SK-N-SH (cell line): ENCODE measurements at regions not wholly inside any gene's neighbourhood (a gene's known extent, or its start where the extent isn't known, plus 50 kb on each side); places are given as distances from the start of the nearest gene placed in this dataset.

Experiments
- CTCF ChIA-PET: fragments of 300-600, 350-600 bp; formaldehyde crosslinking; extraction: SDS; loops from one replicate; lab custom pipeline; 2021; lab: Yijun Ruan, JAX
- POLR2A ChIA-PET: fragments of 350-600 bp; sonication (Branson Sonifier 250); formaldehyde crosslinking; extraction: SDS; loops from one replicate; lab custom pipeline; 2020; ENCODE audit warnings: antibody characterized with exemption, inconsistent platforms; lab: Yijun Ruan, JAX
- DNase-seq: peaks from one replicate; pipeline ENCODE4 v3.0.0; 2012
- H2AFZ ChIP-seq: fragments of 200-600 bp; sonication (generic); 2 replicates; pipeline ENCODE4 v1.8.1; 2016; ENCODE audit warnings: antibody characterized with exemption, mild to moderate bottlenecking, low read depth
- H3F3A ChIP-seq: fragments of 200-600 bp; sonication (generic); replicated peaks from 2 replicates; pipeline ENCODE3; 2016; ENCODE audit warnings: antibody characterized with exemption, mild to moderate bottlenecking; ENCODE audit not compliant: insufficient read depth
- H3K27ac ChIP-seq, 2 experiments: fragments of 200-500 bp in 1 of 2; fragments of 200-600 bp in 1 of 2; sonication (Bioruptor generic) in 1 of 2; sonication (generic), shearing (Covaris generic) in 1 of 2; 2 replicates each; pipeline versions ENCODE4 v1.5.1 to v1.6.1; 2014 to 2016; ENCODE audit warnings: low read depth in 2 of 2, inconsistent platforms in 1 of 2, low read length in 1 of 2, mild to moderate bottlenecking in 1 of 2, mixed read lengths in 1 of 2
- H3K27me3 ChIP-seq: fragments of 200-600 bp; sonication (generic), shearing (Covaris generic); 2 replicates; pipeline ENCODE4 v1.6.1; 2016; ENCODE audit warnings: mixed run types; ENCODE audit not compliant: insufficient read depth
- H3K36me3 ChIP-seq, 2 experiments: fragments of 200-500 bp in 1 of 2; fragments of 200-600 bp in 1 of 2; sonication (Bioruptor generic) in 1 of 2; sonication (generic) in 1 of 2; replicated peaks in 1 of 2; 2 replicates each; pipeline versions ENCODE3 to v1.5.1; 2014 to 2016; ENCODE audit warnings: low read length in 1 of 2, mild to moderate bottlenecking in 1 of 2; ENCODE audit not compliant: insufficient read depth in 2 of 2, control insufficient read depth in 1 of 2
- H3K4me1 ChIP-seq, 2 experiments: fragments of 200-500 bp in 1 of 2; fragments of 200-600 bp in 1 of 2; sonication (Bioruptor generic) in 1 of 2; sonication (generic), shearing (Covaris generic) in 1 of 2; 2 replicates each; pipeline versions ENCODE4 v1.5.1 to v1.6.1; 2014 to 2016; ENCODE audit warnings: low read depth in 1 of 2, low read length in 1 of 2, mixed run types in 1 of 2; ENCODE audit not compliant: insufficient read depth in 2 of 2, control insufficient read depth in 1 of 2
- H3K4me2 ChIP-seq: fragments of 200-600 bp; sonication (generic), shearing (Covaris generic); 2 replicates; pipeline ENCODE4 v1.6.1; 2017; ENCODE audit warnings: mixed run types
- H3K4me3 ChIP-seq, 2 experiments: fragments of 200-500 bp in 1 of 2; fragments of 200-600 bp in 1 of 2; sonication (Bioruptor generic) in 1 of 2; sonication (generic), shearing (Covaris generic) in 1 of 2; 2 replicates each; pipeline versions ENCODE4 v1.5.1 to v1.8.1; 2014 to 2016; ENCODE audit warnings: low read depth in 2 of 2, inconsistent platforms in 1 of 2, low read length in 1 of 2, mild to moderate bottlenecking in 1 of 2, mixed read lengths in 1 of 2, moderate library complexity in 1 of 2
- H3K79me2 ChIP-seq: fragments of 200-600 bp; sonication (generic); 2 replicates; pipeline ENCODE4 v1.8.1; 2017; ENCODE audit warnings: mild to moderate bottlenecking; ENCODE audit not compliant: insufficient read depth
- H3K9ac ChIP-seq: fragments of 200-600 bp; sonication (generic); 2 replicates; pipeline ENCODE4 v1.6.1; 2017; ENCODE audit warnings: mixed run types
- H3K9me2 ChIP-seq: fragments of 200-600 bp; sonication (generic); 2 replicates; pipeline ENCODE4 v1.6.1; 2017; ENCODE audit warnings: mixed run types
- H3K9me3 ChIP-seq: fragments of 200-600 bp; sonication (generic); 2 replicates; pipeline ENCODE4 v1.6.1; 2017; ENCODE audit warnings: mixed run types, mild to moderate bottlenecking, moderate library complexity
- H4K20me1 ChIP-seq: fragments of 200-600 bp; sonication (generic); 2 replicates; pipeline ENCODE4 v1.6.1; 2017; ENCODE audit warnings: mild to moderate bottlenecking, mixed run types; ENCODE audit not compliant: insufficient read depth
- CHD2 ChIP-seq: fragments of 150-350 bp; IDR thresholded peaks from 2 replicates; pipeline ENCODE4 v1.6.1; 2018; ENCODE audit warnings: low read length; ENCODE audit not compliant: partially characterized antibody
- ELF1 ChIP-seq: IDR thresholded peaks from 2 replicates; pipeline ENCODE4 v1.4.0; 2012
- EZH2phosphoT487 ChIP-seq: fragments of 200-600 bp; sonication (generic); IDR thresholded peaks from 2 replicates; pipeline ENCODE4 v1.6.1; 2017; ENCODE audit warnings: low read depth, mixed run types, mild to moderate bottlenecking, antibody characterized with exemption, moderate library complexity, borderline replicate concordance
- FOXM1 ChIP-seq: IDR thresholded peaks from 2 replicates; pipeline ENCODE4 v1.4.0; 2012; ENCODE audit warnings: low read depth, mild to moderate bottlenecking
- GABPA ChIP-seq: IDR thresholded peaks from 2 replicates; pipeline ENCODE4 v1.4.0; 2012; ENCODE audit warnings: low read depth, mild to moderate bottlenecking
- MEF2A ChIP-seq: IDR thresholded peaks from 2 replicates; pipeline ENCODE4 v1.4.0; 2012; ENCODE audit warnings: low read depth, borderline replicate concordance
- NFIC ChIP-seq: IDR thresholded peaks from 2 replicates; pipeline ENCODE4 v1.4.0; 2012; ENCODE audit warnings: borderline replicate concordance
- RCOR1 ChIP-seq: fragments of 150-350 bp; IDR thresholded peaks from 2 replicates; pipeline ENCODE4 v1.6.1; 2017; ENCODE audit warnings: antibody characterized with exemption, low read length
- SIN3A ChIP-seq: IDR thresholded peaks from 2 replicates; pipeline ENCODE4 v1.6.1; 2012; ENCODE audit warnings: low read depth, mild to moderate bottlenecking, low read length, moderate library complexity, borderline replicate concordance
- TCF12 ChIP-seq: IDR thresholded peaks from 2 replicates; pipeline ENCODE4 v1.4.0; 2012
- TEAD4 ChIP-seq: IDR thresholded peaks from 2 replicates; pipeline ENCODE4 v1.4.0; 2012; ENCODE audit warnings: mild to moderate bottlenecking, borderline replicate concordance; ENCODE audit not compliant: insufficient read depth
- WGBS: methylation state at CpG from one replicate; pipeline ENCODE4 v1.1.6; 2017; ENCODE audit warnings: low lambda C conversion rate; 5-methylcytosine and 5-hydroxymethylcytosine counted together
- TF ChIP-seq, protein P1 (sequence below): IDR thresholded peaks from 2 replicates; pipeline ENCODE4 v1.4.0; 2012; ENCODE audit warnings: low read depth
- TF ChIP-seq, protein P2 (sequence below): IDR thresholded peaks from 2 replicates; pipeline ENCODE4; 2012
- TF ChIP-seq, protein P3 (sequence below): fragments of 150-350 bp; IDR thresholded peaks from 2 replicates; pipeline ENCODE4 v1.6.1; 2017; ENCODE audit warnings: antibody characterized with exemption, low read length, low read depth, borderline replicate concordance

- POLR2A ChIA-PET = no interaction called here
- Histone ChIP-seq H3K4me1 (0 out of 4 replicates have a peak, but pooled peaks cover 0 to 10% of the 10 kb centered on the region in 2 experiments), H3K9me2 (no peaks in the 10 kb centered on the region; the same call in 1 of the 2 replicates), H3K4me2 (no peak overlapping the region), H3K36me3 (no peaks in the 10 kb centered on the region), H3K9ac (no peak overlapping the region), H3K27ac (no peak overlapping the region), H3K27me3 (no peaks in the 10 kb centered on the region), H3K4me3 (no peak overlapping the region), H2AFZ (no peak overlapping the region)
- DNase-seq = no peak
- CTCF ChIA-PET = no interaction called here
- no peak for TF ChIP-seq TCF12
- TF ChIP-seq CHD2 = no peak
- TF ChIP-seq GABPA = no peak
- no peak for TF ChIP-seq RCOR1
- TF ChIP-seq ELF1 = no peak
- TF ChIP-seq TEAD4 = no peak
- TF ChIP-seq, protein P1, sequence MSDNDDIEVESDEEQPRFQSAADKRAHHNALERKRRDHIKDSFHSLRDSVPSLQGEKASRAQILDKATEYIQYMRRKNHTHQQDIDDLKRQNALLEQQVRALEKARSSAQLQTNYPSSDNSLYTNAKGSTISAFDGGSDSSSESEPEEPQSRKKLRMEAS = no peak
- TF ChIP-seq, protein P2, sequence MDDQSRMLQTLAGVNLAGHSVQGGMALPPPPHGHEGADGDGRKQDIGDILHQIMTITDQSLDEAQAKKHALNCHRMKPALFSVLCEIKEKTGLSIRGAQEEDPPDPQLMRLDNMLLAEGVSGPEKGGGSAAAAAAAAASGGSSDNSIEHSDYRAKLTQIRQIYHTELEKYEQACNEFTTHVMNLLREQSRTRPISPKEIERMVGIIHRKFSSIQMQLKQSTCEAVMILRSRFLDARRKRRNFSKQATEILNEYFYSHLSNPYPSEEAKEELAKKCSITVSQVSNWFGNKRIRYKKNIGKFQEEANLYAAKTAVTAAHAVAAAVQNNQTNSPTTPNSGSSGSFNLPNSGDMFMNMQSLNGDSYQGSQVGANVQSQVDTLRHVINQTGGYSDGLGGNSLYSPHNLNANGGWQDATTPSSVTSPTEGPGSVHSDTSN = no peak
- TF ChIP-seq NFIC = no peak
- no peak for TF ChIP-seq FOXM1
- no peak for TF ChIP-seq MEF2A
- no peak for TF ChIP-seq SIN3A
- TF ChIP-seq, protein P3, sequence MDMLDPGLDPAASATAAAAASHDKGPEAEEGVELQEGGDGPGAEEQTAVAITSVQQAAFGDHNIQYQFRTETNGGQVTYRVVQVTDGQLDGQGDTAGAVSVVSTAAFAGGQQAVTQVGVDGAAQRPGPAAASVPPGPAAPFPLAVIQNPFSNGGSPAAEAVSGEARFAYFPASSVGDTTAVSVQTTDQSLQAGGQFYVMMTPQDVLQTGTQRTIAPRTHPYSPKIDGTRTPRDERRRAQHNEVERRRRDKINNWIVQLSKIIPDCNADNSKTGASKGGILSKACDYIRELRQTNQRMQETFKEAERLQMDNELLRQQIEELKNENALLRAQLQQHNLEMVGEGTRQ = no peak
- TF ChIP-seq, all 33 proteins: peak for 0
- Histone ChIP-seq H3F3A (peaks cover 18% of the 10 kb centered on the region), H4K20me1 (no peaks in the 10 kb centered on the region), H3K9me3 (no peaks in the 10 kb centered on the region), H3K79me2 (no peaks in the 10 kb centered on the region)
These were observed 171.1 kb downstream of the HHIP start for GRCh38 chr4:144817081-144817480.

GRCh38 chr4:144818136-144818535, 172.2 kb downstream of the HHIP start:
- ChIA-PET CTCF (no interaction called here), POLR2A (no interaction called here)
- Histone ChIP-seq H3K4me2 (no peak overlapping the region), H3K9me3 (no peaks in the 10 kb centered on the region), H3K4me1 (0 out of 4 replicates have a peak, but pooled peaks cover 0 to 10% of the 10 kb centered on the region in 2 experiments), H3K27me3 (no peaks in the 10 kb centered on the region), H3F3A (peaks cover 18% of the 10 kb centered on the region), H4K20me1 (no peaks in the 10 kb centered on the region), H2AFZ (no peak overlapping the region), H3K27ac (no peak overlapping the region), H3K4me3 (no peak overlapping the region), H3K9me2 (no peaks in the 10 kb centered on the region; the same call in 1 of the 2 replicates), H3K36me3 (no peaks in the 10 kb centered on the region), H3K79me2 (no peaks in the 10 kb centered on the region), H3K9ac (no peak overlapping the region)
- WGBS = 9% methylated on average over 3 of the region's 3 CpGs
- DNase-seq = no peak
- TF ChIP-seq, protein P3 = no peak
- TF ChIP-seq EZH2phosphoT487 = no peak
- no peak for TF ChIP-seq CHD2
